Skeletal muscle cell (primary cell): ENCODE measurements at regions not wholly inside any gene's neighbourhood (a gene's known extent, or its start where the extent isn't known, plus 50 kb on each side); places are given as distances from the start of the nearest gene placed in this dataset.

Experiments used
- DNase-seq: peaks from one replicate; pipeline ENCODE4 v3.0.0-alpha.2; 2010; ENCODE audit warnings: low read depth
- H3K4me3 ChIP-seq: 2 replicates; pipeline ENCODE4 v1.5.1; 2011; ENCODE audit warnings: low read depth, mild to moderate bottlenecking, control low read depth, low read length, moderate library complexity

DNA sequence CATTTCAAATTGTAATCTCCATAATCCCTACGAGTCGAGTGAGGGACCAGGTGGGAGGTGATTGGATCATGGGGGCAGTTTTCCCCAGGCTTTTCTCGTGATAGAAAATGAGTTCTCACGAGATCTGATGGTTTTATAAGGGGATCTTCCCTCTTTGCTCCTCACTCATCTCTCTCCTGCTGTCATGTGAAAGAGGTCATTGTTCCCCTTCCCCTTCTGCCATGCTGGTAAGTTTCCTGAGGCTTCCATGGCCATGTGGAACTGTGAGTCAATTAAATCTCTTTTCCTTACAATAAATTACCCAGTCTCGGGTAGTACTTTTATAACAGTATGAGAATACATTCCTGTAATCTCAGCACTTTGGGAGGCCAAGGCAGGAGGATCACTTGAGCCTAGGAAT, 76.7 kb upstream of the MARCHF10 start:
- DNase-seq, result no peak
- no peak overlapping the region for H3K4me3 ChIP-seq

DNA sequence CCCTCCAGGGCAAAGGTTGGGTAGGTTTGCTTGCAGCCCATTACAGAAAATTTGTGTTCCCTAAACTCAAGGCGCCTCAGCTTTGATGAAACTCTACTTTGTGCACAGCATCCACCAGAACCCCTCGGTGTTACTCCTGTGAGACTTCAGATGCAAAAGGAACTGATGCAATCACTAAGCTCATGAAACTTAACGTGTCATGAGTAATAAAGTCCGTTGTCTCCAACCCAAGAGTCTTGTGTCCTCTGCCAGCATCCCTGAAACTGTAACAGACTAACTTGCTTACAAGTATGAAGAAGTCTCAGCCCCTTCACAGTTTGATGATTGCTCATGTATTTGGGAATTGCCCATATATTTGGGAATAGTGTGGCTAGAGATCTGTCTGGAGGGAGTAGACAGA, 74.8 kb upstream of the MARCHF10 start:
- peak; percentile 70 for DNase-seq
- no peak overlapping the region for H3K4me3 ChIP-seq

DNA sequence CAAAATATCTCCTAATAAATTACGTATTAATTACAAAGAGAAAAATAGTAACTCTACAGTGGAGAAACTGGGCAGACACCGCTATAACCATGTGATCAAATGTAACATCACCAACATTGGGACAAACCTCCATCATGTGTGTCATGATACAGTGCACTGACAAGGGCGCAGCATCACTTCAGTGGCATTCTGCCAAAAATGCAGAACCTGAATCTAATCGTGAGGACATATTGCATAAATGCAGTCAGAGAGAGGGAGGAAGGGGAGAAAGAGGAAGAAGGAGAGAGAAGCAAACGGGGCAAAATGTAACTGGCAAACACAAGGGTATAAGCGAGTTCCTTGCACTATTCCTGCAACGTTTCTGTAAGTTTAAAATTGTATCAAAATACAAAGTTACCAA, 74.2 kb upstream of the MARCHF10 start:
- no peak overlapping the region for H3K4me3 ChIP-seq
- DNase-seq, result no peak

- DNase-seq, result no peak
- no peak overlapping the region for H3K4me3 ChIP-seq
Measured at GRCh38 chr17:62880120-62880519, 72.0 kb upstream of the MARCHF10 start.

- no peak for DNase-seq
- no peak overlapping the region for H3K4me3 ChIP-seq
Measured at GRCh38 chr17:62876673-62877405, 68.7 kb upstream of the MARCHF10 start.

DNA sequence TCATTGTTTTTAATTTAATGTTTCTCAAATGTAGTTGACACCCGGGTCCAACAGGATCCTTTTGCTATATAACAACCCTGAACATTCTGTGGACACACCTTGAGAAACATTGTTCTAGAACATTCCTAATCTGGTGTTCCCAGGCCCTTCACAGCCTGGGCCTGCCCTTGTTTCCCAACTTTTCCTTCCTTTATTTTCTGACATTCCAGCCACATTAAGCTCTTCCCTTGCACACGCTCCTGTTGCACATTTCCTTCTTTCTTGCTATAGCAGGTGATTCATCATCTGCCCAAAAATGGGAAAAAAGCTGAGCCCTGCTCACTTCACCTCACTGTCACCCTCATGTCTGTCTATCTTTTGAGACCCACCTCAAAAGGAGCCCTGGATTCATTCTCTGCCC, 67.9 kb upstream of the MARCHF10 start:
- H3K4me3 ChIP-seq, result no peak overlapping the region
- no peak for DNase-seq

DNA sequence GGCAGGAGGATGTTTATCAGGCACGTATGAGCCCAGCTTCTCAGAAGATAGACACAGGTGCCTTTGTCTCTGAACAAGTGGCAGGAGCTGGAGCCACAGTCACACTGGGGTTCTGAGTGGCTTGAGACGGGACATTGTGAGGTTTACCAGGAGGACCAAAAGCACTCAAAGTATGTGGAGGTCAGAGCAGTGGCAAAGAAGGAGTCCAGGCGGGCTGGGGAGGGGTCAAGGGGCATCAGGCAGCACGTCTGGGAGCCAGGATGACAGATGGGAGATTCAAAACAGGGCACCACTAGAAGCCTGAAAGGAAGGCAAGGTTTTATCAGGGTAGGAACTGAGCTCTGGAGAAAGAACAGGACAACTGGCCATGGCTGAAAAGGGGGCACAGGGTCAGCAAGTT, 67.2 kb upstream of the MARCHF10 start:
- no peak overlapping the region for H3K4me3 ChIP-seq
- no peak for DNase-seq

DNA sequence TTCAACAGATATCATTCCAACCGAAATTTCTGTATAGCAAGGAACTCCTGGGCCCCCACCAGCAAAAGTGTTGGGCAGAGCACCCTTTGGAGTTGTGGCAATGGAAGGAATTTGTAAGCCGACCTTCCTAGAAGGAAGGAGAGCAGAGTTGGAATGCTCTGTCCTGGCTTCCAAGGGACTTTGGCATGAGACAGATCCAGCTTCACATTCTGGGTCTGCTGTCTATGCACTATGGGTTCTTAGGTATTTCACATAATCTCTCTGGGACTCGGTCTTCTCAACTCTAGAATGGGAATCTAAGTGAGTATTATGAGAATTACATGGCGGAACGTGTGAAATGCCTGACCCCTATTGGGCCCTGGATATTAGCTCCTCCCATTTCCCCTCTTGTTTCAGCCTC, 63.2 kb upstream of the MARCHF10 start:
- no peak overlapping the region for H3K4me3 ChIP-seq
- DNase-seq, result no peak

- DNase-seq, result no peak
- no peak overlapping the region for H3K4me3 ChIP-seq
Measured at GRCh38 chr17:62870552-62870971, 62.4 kb upstream of the MARCHF10 start.

- H3K4me3 ChIP-seq, result no peak overlapping the region
- DNase-seq, result peak; percentile 37
Measured at GRCh38 chr17:62870030-62870541, 62.0 kb upstream of the MARCHF10 start.

DNA sequence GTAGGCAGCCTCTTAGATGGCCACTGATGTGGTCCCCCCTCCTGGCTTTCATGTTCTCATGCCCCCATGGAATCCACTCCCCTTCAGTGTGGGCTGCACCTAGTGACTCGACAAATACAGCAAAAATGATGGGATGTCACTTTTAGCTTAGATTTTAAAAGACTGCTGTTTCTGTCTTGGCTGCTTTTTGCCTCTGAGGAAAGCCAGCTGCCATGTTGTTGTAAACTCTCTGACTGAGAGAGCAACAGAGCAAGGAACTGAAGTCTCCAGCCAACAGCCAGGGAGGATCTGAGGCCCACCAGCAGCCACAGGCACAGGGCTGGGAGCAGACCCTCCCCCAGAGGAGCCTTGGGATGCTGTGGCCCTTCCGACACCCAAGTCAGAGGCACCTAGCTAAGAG, 60.6 kb upstream of the MARCHF10 start:
- no peak overlapping the region for H3K4me3 ChIP-seq
- DNase-seq, result no peak

GRCh38 chr17:62868008-62868407, 59.9 kb upstream of the MARCHF10 start:
- H3K4me3 ChIP-seq, result no peak overlapping the region
- no peak for DNase-seq

- no peak overlapping the region for H3K4me3 ChIP-seq
- DNase-seq, result no peak
Measured at GRCh38 chr17:62867303-62867702, 59.2 kb upstream of the MARCHF10 start.

DNA sequence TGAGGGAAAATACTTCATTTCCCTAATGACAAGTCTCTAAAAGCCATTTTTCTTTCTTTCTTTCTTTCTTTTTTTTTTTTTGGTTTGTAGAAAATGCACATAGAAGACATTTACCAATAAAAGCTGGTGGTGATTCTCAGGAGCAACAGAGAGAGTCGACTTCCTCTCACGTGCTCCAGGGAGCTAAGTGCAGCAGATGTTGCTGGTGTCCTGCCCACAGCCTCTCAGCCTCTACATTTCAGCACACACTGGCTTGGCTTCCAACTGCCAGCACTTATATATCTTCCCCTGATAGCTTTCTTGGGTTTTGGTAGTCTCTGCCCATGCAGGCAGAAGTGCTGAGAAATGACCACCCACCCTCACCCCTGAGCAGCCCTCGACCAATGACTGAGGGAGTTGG, 58.4 kb upstream of the MARCHF10 start:
- DNase-seq, result no peak
- no peak overlapping the region for H3K4me3 ChIP-seq

GRCh38 chr17:62865586-62865985, 57.5 kb upstream of the MARCHF10 start:
- no peak overlapping the region for H3K4me3 ChIP-seq
- no peak for DNase-seq

- H3K4me3 ChIP-seq, result no peak overlapping the region
- DNase-seq, result no peak
Measured at GRCh38 chr17:62862251-62862650, 54.1 kb upstream of the MARCHF10 start.

GRCh38 chr17:62860962-62861873, 53.1 kb upstream of the MARCHF10 start:
- H3K4me3 ChIP-seq, result no peak overlapping the region
- peak; percentile 15 for DNase-seq

GRCh38 chr17:62859146-62859545, 51.0 kb upstream of the MARCHF10 start:
- no peak overlapping the region for H3K4me3 ChIP-seq
- DNase-seq, result peak; percentile 67
